CD14-positive monocyte (primary cell): ENCODE measurements at regions not wholly inside any gene's neighbourhood (a gene's known extent, or its start where the extent isn't known, plus 50 kb on each side); places are given as distances from the start of the nearest gene placed in this dataset.

ENCODE experiments used
- DNase-seq, 3 donors: peaks; one replicate each; pipeline ENCODE4 v3.0.0-alpha.2; 2011 to 2022
- H2AFZ ChIP-seq: 2 replicates; pipeline ENCODE4 v1.6.0; 2012; ENCODE audit warnings: mild to moderate bottlenecking, low read depth, low read length, inconsistent platforms; ENCODE audit not compliant: insufficient read depth, poor library complexity, severe bottlenecking
- H3K27ac ChIP-seq, 2 donors: 1 replicate in 1 of 2; 2 replicates in 1 of 2; pipeline ENCODE4 v1.5.1; 2012 to 2013; ENCODE audit warnings: low read length in 2 of 2, control low read depth in 1 of 2, inconsistent platforms in 1 of 2, low read depth in 1 of 2, mild to moderate bottlenecking in 1 of 2
- H3K27me3 ChIP-seq, 2 donors: one replicate each; pipeline versions ENCODE4 v1.6.0 to v1.6.1; 2011 to 2013; ENCODE audit warnings: low read length in 2 of 2; ENCODE audit not compliant: control insufficient read depth in 2 of 2, insufficient read depth in 2 of 2
- H3K36me3 ChIP-seq, 2 donors: replicated peaks in 1 of 2; 1 replicate in 1 of 2; 2 replicates in 1 of 2; pipeline versions ENCODE4 v1.5.1 to v1.6.1; 2012 to 2013; ENCODE audit warnings: low read length in 2 of 2, control low read depth in 1 of 2, inconsistent platforms in 1 of 2, mild to moderate bottlenecking in 1 of 2; ENCODE audit not compliant: insufficient read depth in 2 of 2, control insufficient read depth in 1 of 2
- H3K4me1 ChIP-seq, 2 donors: 1 replicate in 1 of 2; 2 replicates in 1 of 2; pipeline versions ENCODE4 v1.5.1 to v1.6.1; 2012 to 2013; ENCODE audit warnings: low read length in 2 of 2, control low read depth in 1 of 2, inconsistent platforms in 1 of 2, mild to moderate bottlenecking in 1 of 2, moderate library complexity in 1 of 2; ENCODE audit not compliant: insufficient read depth in 2 of 2, control insufficient read depth in 1 of 2
- H3K4me2 ChIP-seq: replicated peaks from 2 replicates; pipeline ENCODE3; 2012; ENCODE audit warnings: low read length, moderate library complexity, mild to moderate bottlenecking; ENCODE audit not compliant: poor library complexity, severe bottlenecking; ENCODE audit errors: extremely low read depth
- H3K4me3 ChIP-seq, 3 experiments: fragments of 200-600 bp in 1 of 3; sonication (generic) in 1 of 3; replicated peaks in 1 of 3; 1 replicate in 2 of 3; 2 replicates in 1 of 3; pipeline ENCODE4 v1.5.1; 2011 to 2013; ENCODE audit warnings: low read length in 3 of 3, mild to moderate bottlenecking in 3 of 3, control low read depth in 2 of 3, low read depth in 2 of 3, inconsistent platforms in 1 of 3, moderate library complexity in 1 of 3
- H3K79me2 ChIP-seq: 2 replicates; pipeline ENCODE4 v1.6.0; 2012; ENCODE audit warnings: mild to moderate bottlenecking, control low read depth, inconsistent platforms, low read length, moderate library complexity; ENCODE audit not compliant: insufficient read depth
- H3K9ac ChIP-seq: 2 replicates; pipeline ENCODE4 v1.6.0; 2017; ENCODE audit warnings: low read length, mild to moderate bottlenecking; ENCODE audit not compliant: insufficient read depth, poor library complexity, severe bottlenecking
- H3K9me3 ChIP-seq, 2 donors: replicated peaks in 1 of 2; 1 replicate in 1 of 2; 2 replicates in 1 of 2; pipeline versions ENCODE4 v1.5.1 to v1.6.1; 2012 to 2013; ENCODE audit warnings: low read length in 2 of 2, control low read depth in 1 of 2; ENCODE audit not compliant: control insufficient read depth in 1 of 2, insufficient read depth in 1 of 2
- H4K20me1 ChIP-seq: 2 replicates; pipeline ENCODE4 v1.6.0; 2012; ENCODE audit warnings: mild to moderate bottlenecking, low read length, control low read depth, moderate library complexity; ENCODE audit not compliant: insufficient read depth
- H3K27ac Mint-ChIP-seq, 7 donors: one replicate each; pipeline ENCODE4 v1.8.0; 2020; ENCODE audit warnings: mild to moderate bottlenecking in 7 of 7, mixed read lengths in 7 of 7, moderate library complexity in 6 of 7, inconsistent platforms in 2 of 7
- H3K27me3 Mint-ChIP-seq, 3 donors: one replicate each; pipeline ENCODE4 v1.8.0; 2021 to 2022; ENCODE audit warnings: low read depth in 3 of 3, mild to moderate bottlenecking in 3 of 3, mixed read lengths in 3 of 3, moderate library complexity in 3 of 3, inconsistent platforms in 1 of 3
- H3K36me3 Mint-ChIP-seq, 2 donors: one replicate each; pipeline ENCODE4 v1.8.0; 2020; ENCODE audit warnings: mixed read lengths in 2 of 2, inconsistent platforms in 1 of 2, mild to moderate bottlenecking in 1 of 2
- H3K4me1 Mint-ChIP-seq: one replicate; pipeline ENCODE4 v1.8.0; 2020; ENCODE audit warnings: mild to moderate bottlenecking, mixed read lengths
- H3K4me3 Mint-ChIP-seq, 2 donors: one replicate each; pipeline ENCODE4 v1.8.0; 2020; ENCODE audit warnings: mild to moderate bottlenecking in 2 of 2, mixed read lengths in 2 of 2, moderate library complexity in 1 of 2
- H3K9me3 Mint-ChIP-seq, 7 donors: one replicate each; pipeline ENCODE4 v1.8.0; 2020 to 2022; ENCODE audit warnings: mixed read lengths in 7 of 7, mild to moderate bottlenecking in 6 of 7, moderate library complexity in 6 of 7, inconsistent platforms in 2 of 7
- WGBS: methylation state at CpG from one replicate; pipeline ENCODE4 v1.1.5; 2013; ENCODE audit warnings: missing lambda C conversion rate; ENCODE audit not compliant: insufficient coverage; 5-methylcytosine and 5-hydroxymethylcytosine counted together
- intact Hi-C, 2 donors: fragments of 100-400 bp; cut with micrococcal nuclease; formaldehyde crosslinking; loops; one replicate each; pipeline versions ENCODE4 v1.15.0 to v1.15.1; 2023
- TF ChIP-seq, protein P1 (sequence below): fragments of 200-600 bp; IDR thresholded peaks from one replicate; pipeline ENCODE4 v1.8.0; 2022; ENCODE audit warnings: antibody characterized with exemption, mild to moderate bottlenecking

DNA sequence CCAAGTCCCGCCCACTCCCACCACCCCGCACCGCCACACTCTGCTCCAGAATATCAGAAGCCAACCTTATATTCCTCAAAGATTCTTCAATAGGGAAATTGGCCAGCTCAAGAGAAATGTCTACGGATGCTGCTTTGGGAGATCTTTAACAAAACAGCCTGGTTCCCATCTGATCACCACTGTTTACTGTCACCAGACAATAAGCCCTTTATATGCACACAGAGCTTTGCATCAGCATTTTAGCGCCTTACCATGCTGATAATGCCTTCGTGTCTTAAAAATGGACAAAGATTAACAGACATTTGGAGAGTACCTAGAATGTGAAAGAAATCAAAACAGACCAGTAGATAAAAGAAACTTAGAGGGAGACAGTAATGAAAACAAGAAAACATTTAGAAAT lies 141.7 kb upstream of the SYT6 start:
- no peak overlapping the region for H2AFZ ChIP-seq
- no peak overlapping the region for H3K27ac ChIP-seq
- H3K79me2 ChIP-seq = no peaks in the 10 kb centered on the region
- 83% methylated on average over 3 of the region's 6 CpGs for WGBS
- H3K27me3 ChIP-seq = peaks cover 0 to 6% of the 10 kb centered on the region in 2 donors
- H3K4me1 Mint-ChIP-seq = no peaks in the 10 kb centered on the region
- H3K4me1 ChIP-seq = no peaks in the 10 kb centered on the region
- no peak overlapping the region for H3K27ac Mint-ChIP-seq
- no peak overlapping the region for H3K9ac ChIP-seq
- no peaks in the 10 kb centered on the region for H3K36me3 Mint-ChIP-seq
- H4K20me1 ChIP-seq = no peaks in the 10 kb centered on the region
- DNase-seq = no peak
- H3K27me3 Mint-ChIP-seq = peaks cover 3 to 15% (median 7%) of the 10 kb centered on the region in 3 donors
- H3K4me3 Mint-ChIP-seq = no peak overlapping the region
- TF ChIP-seq, protein P1, sequence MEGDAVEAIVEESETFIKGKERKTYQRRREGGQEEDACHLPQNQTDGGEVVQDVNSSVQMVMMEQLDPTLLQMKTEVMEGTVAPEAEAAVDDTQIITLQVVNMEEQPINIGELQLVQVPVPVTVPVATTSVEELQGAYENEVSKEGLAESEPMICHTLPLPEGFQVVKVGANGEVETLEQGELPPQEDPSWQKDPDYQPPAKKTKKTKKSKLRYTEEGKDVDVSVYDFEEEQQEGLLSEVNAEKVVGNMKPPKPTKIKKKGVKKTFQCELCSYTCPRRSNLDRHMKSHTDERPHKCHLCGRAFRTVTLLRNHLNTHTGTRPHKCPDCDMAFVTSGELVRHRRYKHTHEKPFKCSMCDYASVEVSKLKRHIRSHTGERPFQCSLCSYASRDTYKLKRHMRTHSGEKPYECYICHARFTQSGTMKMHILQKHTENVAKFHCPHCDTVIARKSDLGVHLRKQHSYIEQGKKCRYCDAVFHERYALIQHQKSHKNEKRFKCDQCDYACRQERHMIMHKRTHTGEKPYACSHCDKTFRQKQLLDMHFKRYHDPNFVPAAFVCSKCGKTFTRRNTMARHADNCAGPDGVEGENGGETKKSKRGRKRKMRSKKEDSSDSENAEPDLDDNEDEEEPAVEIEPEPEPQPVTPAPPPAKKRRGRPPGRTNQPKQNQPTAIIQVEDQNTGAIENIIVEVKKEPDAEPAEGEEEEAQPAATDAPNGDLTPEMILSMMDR = no peak
- H3K36me3 ChIP-seq = no peaks in the 10 kb centered on the region
- no peak overlapping the region for H3K4me3 ChIP-seq
- no peaks in the 10 kb centered on the region for H3K9me3 ChIP-seq
- no peak overlapping the region for H3K4me2 ChIP-seq
- peaks cover 0 to 2% (median 0%) of the 10 kb centered on the region in 7 donors for H3K9me3 Mint-ChIP-seq
- intact Hi-C loops = no loop called here

- Histone ChIP-seq H3K36me3 (no peaks in the 10 kb centered on the region), H3K9me3 (no peaks in the 10 kb centered on the region), H4K20me1 (no peaks in the 10 kb centered on the region), H3K79me2 (no peaks in the 10 kb centered on the region), H3K27me3 (peaks cover 0 to 3% of the 10 kb centered on the region in 2 donors), H3K4me3 (no peak overlapping the region), H3K9ac (no peak overlapping the region), H2AFZ (no peak overlapping the region), H3K4me1 (no peaks in the 10 kb centered on the region), H3K27ac (no peak overlapping the region), H3K4me2 (no peak overlapping the region)
- H3K4me1 Mint-ChIP-seq = no peaks in the 10 kb centered on the region
- peak overlapping the region in 1 of 7 donors; percentile 3 for H3K27ac Mint-ChIP-seq
- TF ChIP-seq, protein P1 = no peak
- WGBS = no CpG with 5 or more reads among the region's 2 CpGs
- DNase-seq = no peak
- peaks cover 0 to 3% (median 0%) of the 10 kb centered on the region in 7 donors for H3K9me3 Mint-ChIP-seq
- intact Hi-C loops = no loop called here
- no peak overlapping the region for H3K4me3 Mint-ChIP-seq
- no peaks in the 10 kb centered on the region for H3K36me3 Mint-ChIP-seq
- H3K27me3 Mint-ChIP-seq = peaks cover 2 to 5% (median 5%) of the 10 kb centered on the region in 3 donors
Measured at GRCh38 chr1:114292835-114293234, 139.2 kb upstream of the SYT6 start.
